Esophagus squamous epithelium (tissue), 4 donors: ENCODE measurements at regions not wholly inside any gene's neighbourhood (a gene's known extent, or its start where the extent isn't known, plus 50 kb on each side); places are given as distances from the start of the nearest gene placed in this dataset.

Source experiments
- CTCF ChIP-seq, 6 experiments: fragments of 450-650 bp in 4 of 6; fragments of 200-600 bp in 2 of 6; sonication (generic) in 2 of 6; IDR thresholded peaks; one replicate each; pipeline ENCODE4 v1.5.1; 2016 to 2019; ENCODE audit warnings: antibody characterized with exemption in 6 of 6, mild to moderate bottlenecking in 4 of 6, moderate library complexity in 4 of 6
- POLR2A ChIP-seq, 4 donors: fragments of 450-650 bp; IDR thresholded peaks; one replicate each; pipeline ENCODE4 v1.6.1; 2017; ENCODE audit warnings: antibody characterized with exemption in 4 of 4, mild to moderate bottlenecking in 4 of 4, moderate library complexity in 3 of 4

- no peak for TF ChIP-seq CTCF (IDR thresholded peaks at IDR 0.05)
- no peak for TF ChIP-seq POLR2A (IDR thresholded peaks at IDR 0.05)
Observed at GRCh38 chr9:75432386-75432785, 344.1 kb downstream of the OSTF1 start.
